GM12878 (cell line): ENCODE measurements at regions not wholly inside any gene's neighbourhood (a gene's known extent, or its start where the extent isn't known, plus 50 kb on each side); places are given as distances from the start of the nearest gene placed in this dataset.

Experiments
- ATAC-seq: fragments of 200-7000 bp; cut with Tn5 transposase; 3 replicates; pipeline ENCODE4 v1.9.1; 2020; ENCODE audit warnings: mild to moderate bottlenecking, moderate library complexity
- BruUV-seq: library from RNA; stranded (reverse); fragments of 400-500 nt; replicated peaks from 2 replicates; lab custom pipeline; 2021; lab: Mats Ljungman, UMichigan
- CTCF ChIA-PET: fragments of 300-600 bp; sonication (Branson Sonifier 250); formaldehyde crosslinking; extraction: SDS; loops from one replicate; lab custom pipeline; 2021; ENCODE audit warnings: inconsistent platforms; lab: Yijun Ruan, JAX
- POLR2A ChIA-PET: fragments of 350-600 bp; formaldehyde crosslinking; extraction: SDS; loops from one replicate; lab custom pipeline; 2021; ENCODE audit warnings: inconsistent platforms; lab: Charles Lee
- RAD21 ChIA-PET: fragments of 300-600 bp; sonication (Branson Sonifier 250); formaldehyde crosslinking; loops from one replicate; lab custom pipeline; 2023; ENCODE audit warnings: antibody characterized with exemption; ENCODE audit not compliant: unreplicated experiment; lab: Charles Lee
- SMC1A ChIA-PET: fragments of 300-600 bp; sonication (Branson Sonifier 250); formaldehyde crosslinking; loops from one replicate; lab custom pipeline; 2023; ENCODE audit not compliant: unreplicated experiment, uncharacterized antibody; lab: Charles Lee
- DNase-seq: peaks from one replicate; pipeline ENCODE4 v3.0.0-alpha.2; 2011; ENCODE audit warnings: low read depth, low spot score
- FAIRE-seq: peaks from 3 replicates; lab custom pipeline; 2011; peaks lifted over from hg19 to GRCh38; lab: Jason Lieb, UNC
- H2AFZ ChIP-seq: 2 replicates; pipeline ENCODE4 v1.6.0; 2011; ENCODE audit warnings: low read depth, low read length, control low read depth; ENCODE audit not compliant: control insufficient read depth
- H3K27ac ChIP-seq: 2 replicates; pipeline ENCODE4 v1.5.1; 2011; ENCODE audit warnings: control low read depth; ENCODE audit not compliant: control insufficient read depth, insufficient read depth
- H3K27me3 ChIP-seq, 2 experiments: replicated peaks in 1 of 2; 2 replicates each; pipeline versions ENCODE4 v1.6.0 to v1.6.1; 2011; ENCODE audit warnings: low read length in 1 of 2; ENCODE audit not compliant: control insufficient read depth in 2 of 2, insufficient read depth in 2 of 2
- H3K36me3 ChIP-seq, 2 experiments: 2 replicates each; pipeline ENCODE4 v1.5.1; 2011; ENCODE audit warnings: low read length in 1 of 2; ENCODE audit not compliant: control insufficient read depth in 2 of 2, insufficient read depth in 2 of 2
- H3K4me1 ChIP-seq: 2 replicates; pipeline ENCODE4 v1.6.1; 2011; ENCODE audit warnings: mild to moderate bottlenecking, low read length, moderate library complexity, mixed read lengths; ENCODE audit not compliant: control insufficient read depth, insufficient read depth
- H3K4me2 ChIP-seq: 2 replicates; pipeline ENCODE4 v1.6.0; 2011; ENCODE audit warnings: control low read depth; ENCODE audit not compliant: control insufficient read depth, insufficient read depth
- H3K4me3 ChIP-seq: fragments of 200-600 bp; sonication (generic); 2 replicates; pipeline ENCODE4 v1.5.1; 2016
- H3K79me2 ChIP-seq: 2 replicates; pipeline ENCODE4 v1.6.0; 2011; ENCODE audit warnings: low read length; ENCODE audit not compliant: control insufficient read depth, insufficient read depth
- H3K9ac ChIP-seq: 2 replicates; pipeline ENCODE4 v1.8.0; 2011; ENCODE audit warnings: low read length, control low read depth, mixed read lengths; ENCODE audit not compliant: control insufficient read depth, insufficient read depth
- H3K9me3 ChIP-seq: replicated peaks from 3 replicates; pipeline ENCODE4 v1.5.1; 2011; ENCODE audit warnings: mild to moderate bottlenecking, low read length; ENCODE audit not compliant: control insufficient read depth, insufficient read depth
- H4K20me1 ChIP-seq: 2 replicates; pipeline ENCODE4 v1.6.0; 2011; ENCODE audit not compliant: control insufficient read depth, insufficient read depth
- CHD2 ChIP-seq: IDR thresholded peaks from 2 replicates; pipeline ENCODE4 v1.6.1; 2011; ENCODE audit warnings: low read depth, low read length, improper control_type of control experiment, borderline replicate concordance
- CHD4 ChIP-seq: fragments of 200-600 bp; sonication (generic); IDR thresholded peaks from 2 replicates; pipeline ENCODE4 v1.6.1; 2016; ENCODE audit warnings: mild to moderate bottlenecking
- PRDM15 ChIP-seq: fragments of 450-650 bp; formaldehyde crosslinking; IDR thresholded peaks from 2 replicates; pipeline ENCODE4 v1.4.0; 2020; ENCODE audit warnings: mild to moderate bottlenecking, moderate library complexity
- SREBF2 ChIP-seq: IDR thresholded peaks from 2 replicates; pipeline ENCODE4 v1.6.1; 2012; ENCODE audit warnings: mild to moderate bottlenecking, low read length
- STAT3 ChIP-seq: IDR thresholded peaks from 2 replicates; pipeline ENCODE4 v1.6.1; 2011; ENCODE audit warnings: low read depth, low read length, improper control_type of control experiment
- SUZ12 ChIP-seq: fragments of 200-600 bp; sonication (generic); IDR thresholded peaks from one replicate; pipeline ENCODE4 v1.6.1; 2018; ENCODE audit warnings: antibody characterized with exemption, mild to moderate bottlenecking; ENCODE audit not compliant: unreplicated experiment
- TCF12 ChIP-seq: IDR thresholded peaks from 2 replicates; pipeline ENCODE4 v1.6.1; 2011; ENCODE audit warnings: low read depth, mild to moderate bottlenecking, low read length
- ZNF622 ChIP-seq: fragments of 450-650 bp; IDR thresholded peaks from 2 replicates; pipeline ENCODE4 v1.6.1; 2017; ENCODE audit warnings: mild to moderate bottlenecking, inconsistent platforms
- in situ Hi-C: fragments of 300-500 bp; cut with MboI; formaldehyde crosslinking; loops from 9 replicates; pipeline ENCODE4 v1.14.3; 2018; ENCODE audit warnings: mixed read lengths
- intact Hi-C: fragments of 100-400 bp; cut with micrococcal nuclease; formaldehyde crosslinking; loops from one replicate; pipeline ENCODE4 v1.14.2; 2022; ENCODE audit not compliant: unreplicated experiment
- TF ChIP-seq, protein P1 (sequence below): fragments of 150-350 bp; IDR thresholded peaks from 2 replicates; pipeline ENCODE4 v1.6.1; 2014; ENCODE audit warnings: mild to moderate bottlenecking, low read depth, low read length
- TF ChIP-seq, protein P2 (sequence below): IDR thresholded peaks from 2 replicates; pipeline ENCODE4 v1.6.1; 2012; ENCODE audit warnings: improper control_type of control experiment, low read depth, low read length; ENCODE audit not compliant: insufficient replicate concordance
- TF ChIP-seq, protein P3 (sequence below): fragments of 450-650 bp; IDR thresholded peaks from 2 replicates; pipeline ENCODE4 v1.6.1; 2016; ENCODE audit warnings: mild to moderate bottlenecking

GRCh38 chr13:34300559-34300958, 482.6 kb downstream of the RFC3 start (continued):
- TF ChIP-seq PRDM15 (CRISPR knock-in tag) = no peak

GRCh38 chr13:34302596-34302995, 484.6 kb downstream of the RFC3 start:
- ChIA-PET CTCF (no interaction called here), SMC1A (no interaction called here)
- in situ Hi-C loops = no loop called here

More at GRCh38 chr13:34302596-34302995, 484.6 kb downstream of the RFC3 start:
- POLR2A ChIA-PET = no interaction called here
- ATAC-seq = no peak
- no peaks in the 10 kb centered on the region for H3K9me3 ChIP-seq
- RAD21 ChIA-PET = no interaction called here
- DNase-seq = no peak
- no peak for FAIRE-seq
- H2AFZ ChIP-seq = no peak overlapping the region
- H3K4me2 ChIP-seq = no peak overlapping the region
- H3K27me3 ChIP-seq = no peaks in the 10 kb centered on the region
- H3K4me3 ChIP-seq = no peak overlapping the region
- no peaks in the 10 kb centered on the region for H3K79me2 ChIP-seq
- TF ChIP-seq SUZ12 (no peak), CHD2 (no peak), ZNF622 (no peak), STAT3 (no peak), TCF12 (no peak), CHD4 (no peak), SREBF2 (no peak)
- TF ChIP-seq, protein P1, sequence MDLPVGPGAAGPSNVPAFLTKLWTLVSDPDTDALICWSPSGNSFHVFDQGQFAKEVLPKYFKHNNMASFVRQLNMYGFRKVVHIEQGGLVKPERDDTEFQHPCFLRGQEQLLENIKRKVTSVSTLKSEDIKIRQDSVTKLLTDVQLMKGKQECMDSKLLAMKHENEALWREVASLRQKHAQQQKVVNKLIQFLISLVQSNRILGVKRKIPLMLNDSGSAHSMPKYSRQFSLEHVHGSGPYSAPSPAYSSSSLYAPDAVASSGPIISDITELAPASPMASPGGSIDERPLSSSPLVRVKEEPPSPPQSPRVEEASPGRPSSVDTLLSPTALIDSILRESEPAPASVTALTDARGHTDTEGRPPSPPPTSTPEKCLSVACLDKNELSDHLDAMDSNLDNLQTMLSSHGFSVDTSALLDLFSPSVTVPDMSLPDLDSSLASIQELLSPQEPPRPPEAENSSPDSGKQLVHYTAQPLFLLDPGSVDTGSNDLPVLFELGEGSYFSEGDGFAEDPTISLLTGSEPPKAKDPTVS = no peak
- TF ChIP-seq, protein P2, sequence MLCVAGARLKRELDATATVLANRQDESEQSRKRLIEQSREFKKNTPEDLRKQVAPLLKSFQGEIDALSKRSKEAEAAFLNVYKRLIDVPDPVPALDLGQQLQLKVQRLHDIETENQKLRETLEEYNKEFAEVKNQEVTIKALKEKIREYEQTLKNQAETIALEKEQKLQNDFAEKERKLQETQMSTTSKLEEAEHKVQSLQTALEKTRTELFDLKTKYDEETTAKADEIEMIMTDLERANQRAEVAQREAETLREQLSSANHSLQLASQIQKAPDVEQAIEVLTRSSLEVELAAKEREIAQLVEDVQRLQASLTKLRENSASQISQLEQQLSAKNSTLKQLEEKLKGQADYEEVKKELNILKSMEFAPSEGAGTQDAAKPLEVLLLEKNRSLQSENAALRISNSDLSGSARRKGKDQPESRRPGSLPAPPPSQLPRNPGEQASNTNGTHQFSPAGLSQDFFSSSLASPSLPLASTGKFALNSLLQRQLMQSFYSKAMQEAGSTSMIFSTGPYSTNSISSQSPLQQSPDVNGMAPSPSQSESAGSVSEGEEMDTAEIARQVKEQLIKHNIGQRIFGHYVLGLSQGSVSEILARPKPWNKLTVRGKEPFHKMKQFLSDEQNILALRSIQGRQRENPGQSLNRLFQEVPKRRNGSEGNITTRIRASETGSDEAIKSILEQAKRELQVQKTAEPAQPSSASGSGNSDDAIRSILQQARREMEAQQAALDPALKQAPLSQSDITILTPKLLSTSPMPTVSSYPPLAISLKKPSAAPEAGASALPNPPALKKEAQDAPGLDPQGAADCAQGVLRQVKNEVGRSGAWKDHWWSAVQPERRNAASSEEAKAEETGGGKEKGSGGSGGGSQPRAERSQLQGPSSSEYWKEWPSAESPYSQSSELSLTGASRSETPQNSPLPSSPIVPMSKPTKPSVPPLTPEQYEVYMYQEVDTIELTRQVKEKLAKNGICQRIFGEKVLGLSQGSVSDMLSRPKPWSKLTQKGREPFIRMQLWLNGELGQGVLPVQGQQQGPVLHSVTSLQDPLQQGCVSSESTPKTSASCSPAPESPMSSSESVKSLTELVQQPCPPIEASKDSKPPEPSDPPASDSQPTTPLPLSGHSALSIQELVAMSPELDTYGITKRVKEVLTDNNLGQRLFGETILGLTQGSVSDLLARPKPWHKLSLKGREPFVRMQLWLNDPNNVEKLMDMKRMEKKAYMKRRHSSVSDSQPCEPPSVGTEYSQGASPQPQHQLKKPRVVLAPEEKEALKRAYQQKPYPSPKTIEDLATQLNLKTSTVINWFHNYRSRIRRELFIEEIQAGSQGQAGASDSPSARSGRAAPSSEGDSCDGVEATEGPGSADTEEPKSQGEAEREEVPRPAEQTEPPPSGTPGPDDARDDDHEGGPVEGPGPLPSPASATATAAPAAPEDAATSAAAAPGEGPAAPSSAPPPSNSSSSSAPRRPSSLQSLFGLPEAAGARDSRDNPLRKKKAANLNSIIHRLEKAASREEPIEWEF = no peak
- TF ChIP-seq, protein P3, sequence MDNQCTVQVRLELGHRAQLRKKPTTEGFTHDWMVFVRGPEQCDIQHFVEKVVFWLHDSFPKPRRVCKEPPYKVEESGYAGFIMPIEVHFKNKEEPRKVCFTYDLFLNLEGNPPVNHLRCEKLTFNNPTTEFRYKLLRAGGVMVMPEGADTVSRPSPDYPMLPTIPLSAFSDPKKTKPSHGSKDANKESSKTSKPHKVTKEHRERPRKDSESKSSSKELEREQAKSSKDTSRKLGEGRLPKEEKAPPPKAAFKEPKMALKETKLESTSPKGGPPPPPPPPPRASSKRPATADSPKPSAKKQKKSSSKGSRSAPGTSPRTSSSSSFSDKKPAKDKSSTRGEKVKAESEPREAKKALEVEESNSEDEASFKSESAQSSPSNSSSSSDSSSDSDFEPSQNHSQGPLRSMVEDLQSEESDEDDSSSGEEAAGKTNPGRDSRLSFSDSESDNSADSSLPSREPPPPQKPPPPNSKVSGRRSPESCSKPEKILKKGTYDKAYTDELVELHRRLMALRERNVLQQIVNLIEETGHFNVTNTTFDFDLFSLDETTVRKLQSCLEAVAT = no peak
- intact Hi-C loops = no loop called here
- no peaks in the 10 kb centered on the region for H3K4me1 ChIP-seq
- H4K20me1 ChIP-seq = no peaks in the 10 kb centered on the region
- no peak overlapping the region for H3K27ac ChIP-seq
- no peaks in the 10 kb centered on the region for H3K36me3 ChIP-seq
- H3K9ac ChIP-seq = no peak overlapping the region
- no TSS peak for BruUV-seq
